HG03575 (cell line): ENCODE measurements at regions not wholly inside any gene's neighbourhood (a gene's known extent, or its start where the extent isn't known, plus 50 kb on each side); places are given as distances from the start of the nearest gene placed in this dataset.

Experiments
- ATAC-seq: cut with Tn5 transposase; IDR thresholded peaks from one replicate; pipeline ENCODE4 v1.9.1; 2021; ENCODE audit not compliant: unreplicated experiment, insufficient number of reproducible peaks, low FRiP score; ENCODE audit errors: extremely low read depth

GRCh38 chr10:92787557-92788152, 60.7 kb upstream of the EXOC6 start:
- ATAC-seq, result no peak

- no peak for ATAC-seq
Observed at GRCh38 chr10:92789067-92789466, 59.3 kb upstream of the EXOC6 start.

GRCh38 chr10:92789786-92790185, 58.5 kb upstream of the EXOC6 start:
- no peak for ATAC-seq

- no peak for ATAC-seq
Observed at GRCh38 chr10:92790440-92790839, 57.9 kb upstream of the EXOC6 start.

GRCh38 chr10:92792661-92793060, 55.7 kb upstream of the EXOC6 start:
- ATAC-seq, result no peak
